Activated T-cell treated with anti-CD3 and anti-CD28 coated beads, Interleukin-2, amount 50 U/mL, for 4 hours (primary cell): ENCODE measurements at regions not wholly inside any gene's neighbourhood (a gene's known extent, or its start where the extent isn't known, plus 50 kb on each side); places are given as distances from the start of the nearest gene placed in this dataset.

Experiments
- ATAC-seq, 2 donors: fragments of 200-7000 bp; cut with Tn5 transposase; one replicate each; pipeline ENCODE4 v1.10.0; 2021
- DNase-seq: peaks from one replicate; pipeline ENCODE4 v3.0.0-alpha.2; 2020
- H3K27me3 Mint-ChIP-seq: one replicate; pipeline ENCODE4 v1.8.0; 2021; ENCODE audit warnings: low read depth, mixed read lengths
- H3K36me3 Mint-ChIP-seq: one replicate; pipeline ENCODE4 v1.8.0; 2022; ENCODE audit warnings: mixed read lengths; ENCODE audit not compliant: insufficient read depth
- H3K4me1 Mint-ChIP-seq: one replicate; pipeline ENCODE4 v1.8.0; 2021; ENCODE audit warnings: low read depth, mixed read lengths
- H3K4me3 Mint-ChIP-seq: one replicate; pipeline ENCODE4 v1.8.0; 2021; ENCODE audit warnings: mild to moderate bottlenecking, moderate library complexity, mixed read lengths
- H3K9me3 Mint-ChIP-seq: one replicate; pipeline ENCODE4 v1.8.0; 2021; ENCODE audit warnings: mixed read lengths

DNA sequence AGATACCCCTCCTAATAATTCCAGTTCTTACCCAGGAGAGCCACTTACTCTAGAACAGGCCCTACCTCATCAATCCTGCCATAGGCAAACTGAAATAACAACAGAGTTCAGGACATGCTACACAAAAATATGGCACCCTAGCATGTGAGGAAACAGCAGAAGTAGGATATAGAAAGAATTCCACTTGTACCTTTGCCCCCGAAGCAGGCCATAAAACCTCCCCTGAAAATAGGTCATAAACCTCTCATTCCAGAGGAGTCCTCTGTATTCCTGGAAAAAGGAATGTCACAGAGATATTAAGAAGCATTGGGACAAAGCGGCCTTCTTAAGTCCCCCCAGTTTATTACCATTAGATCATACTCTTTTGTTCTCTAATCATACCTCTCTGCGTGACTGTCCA is 504.3 kb upstream of the MARCKS start:
- ATAC-seq (no peak), DNase-seq (no peak)
- Mint-ChIP-seq H3K9me3 (no peaks in the 10 kb centered on the region), H3K4me3 (no peak overlapping the region), H3K36me3 (no peaks in the 10 kb centered on the region), H3K4me1 (no peaks in the 10 kb centered on the region), H3K27me3 (no peaks in the 10 kb centered on the region)

DNA sequence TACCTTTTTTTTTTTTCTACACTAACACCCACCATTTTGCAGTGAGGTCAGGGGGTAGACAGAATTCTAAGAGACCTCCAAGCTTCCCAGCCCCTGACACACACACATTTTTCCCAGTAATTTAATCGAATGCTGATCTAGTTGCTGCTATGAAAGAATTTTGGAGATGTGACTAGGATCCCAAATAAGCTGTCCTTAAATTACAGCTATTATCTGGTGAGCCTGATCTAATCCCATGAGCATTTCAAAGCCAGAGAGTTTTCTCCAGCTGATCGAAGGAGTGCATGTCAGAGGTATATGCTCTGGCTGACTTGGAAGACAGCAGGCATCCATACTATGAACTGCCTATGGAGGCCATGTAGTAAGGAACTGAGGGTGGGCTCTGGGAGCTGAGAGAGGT is 503.8 kb upstream of the MARCKS start:
- H3K27me3 Mint-ChIP-seq = no peaks in the 10 kb centered on the region
- H3K4me3 Mint-ChIP-seq = no peak overlapping the region
- no peaks in the 10 kb centered on the region for H3K4me1 Mint-ChIP-seq
- DNase-seq (no peak), ATAC-seq (no peak)
- H3K9me3 Mint-ChIP-seq = no peaks in the 10 kb centered on the region
- no peaks in the 10 kb centered on the region for H3K36me3 Mint-ChIP-seq

DNA sequence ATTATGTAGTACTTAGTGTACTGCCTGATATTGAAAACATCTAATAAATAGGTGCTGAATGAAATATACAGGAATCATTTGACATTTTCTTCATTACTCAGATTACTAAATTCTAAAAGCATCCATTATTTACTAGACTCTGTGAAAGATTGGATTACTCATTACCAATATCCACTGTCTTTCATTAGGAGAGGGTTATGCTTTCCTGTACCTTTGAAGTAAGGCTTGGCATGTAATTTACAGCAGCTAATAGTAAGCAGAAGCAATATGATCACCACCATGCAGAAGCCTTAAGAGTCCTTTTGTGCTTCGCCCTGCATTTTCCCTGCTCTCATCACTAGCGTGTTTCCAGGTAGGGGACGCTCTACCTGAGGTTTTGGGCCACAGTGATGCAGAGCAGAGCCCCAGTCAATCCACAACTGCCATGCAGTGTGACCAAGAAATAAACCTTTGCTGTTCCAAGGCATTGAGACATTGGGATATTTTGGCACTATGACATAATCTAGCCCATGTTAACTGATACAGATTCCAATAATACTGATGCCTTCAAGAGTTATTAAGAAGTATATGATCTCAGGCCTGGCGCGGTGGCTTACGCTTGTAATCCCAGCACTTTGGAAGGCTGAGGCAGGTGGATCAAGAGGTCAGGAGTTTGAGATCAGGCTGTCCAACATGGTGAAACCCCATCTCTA is 502.8 kb upstream of the MARCKS start:
- no peak for ATAC-seq

DNA sequence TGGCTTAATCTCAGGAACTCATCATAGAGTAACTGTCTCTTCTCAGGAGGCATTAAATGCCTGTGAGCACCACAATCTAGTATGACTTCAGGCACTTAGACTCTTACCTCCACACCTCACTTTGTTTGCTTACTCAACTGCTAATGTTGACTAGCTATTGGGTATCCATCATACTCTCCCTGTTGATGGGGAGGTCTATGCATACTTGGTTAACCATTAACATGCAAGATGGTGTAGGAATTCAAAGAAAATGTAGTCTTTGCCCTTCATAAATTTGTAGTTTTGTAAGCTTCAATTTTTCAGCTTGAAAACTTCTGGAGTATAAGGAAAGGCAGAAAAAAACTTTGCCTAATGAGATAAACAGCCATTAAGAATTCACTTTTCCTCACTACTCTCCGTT is 501.0 kb upstream of the MARCKS start:
- Mint-ChIP-seq H3K4me3 (no peak overlapping the region), H3K9me3 (no peaks in the 10 kb centered on the region), H3K4me1 (no peaks in the 10 kb centered on the region), H3K36me3 (no peaks in the 10 kb centered on the region), H3K27me3 (no peaks in the 10 kb centered on the region)
- ATAC-seq (no peak), DNase-seq (no peak)

More for the DNA sequence above, 502.8 kb upstream of the MARCKS start:
- Mint-ChIP-seq H3K27me3 (no peaks in the 10 kb centered on the region), H3K36me3 (no peaks in the 10 kb centered on the region), H3K4me1 (no peaks in the 10 kb centered on the region), H3K9me3 (no peaks in the 10 kb centered on the region), H3K4me3 (no peak overlapping the region)
- DNase-seq = no peak

DNA sequence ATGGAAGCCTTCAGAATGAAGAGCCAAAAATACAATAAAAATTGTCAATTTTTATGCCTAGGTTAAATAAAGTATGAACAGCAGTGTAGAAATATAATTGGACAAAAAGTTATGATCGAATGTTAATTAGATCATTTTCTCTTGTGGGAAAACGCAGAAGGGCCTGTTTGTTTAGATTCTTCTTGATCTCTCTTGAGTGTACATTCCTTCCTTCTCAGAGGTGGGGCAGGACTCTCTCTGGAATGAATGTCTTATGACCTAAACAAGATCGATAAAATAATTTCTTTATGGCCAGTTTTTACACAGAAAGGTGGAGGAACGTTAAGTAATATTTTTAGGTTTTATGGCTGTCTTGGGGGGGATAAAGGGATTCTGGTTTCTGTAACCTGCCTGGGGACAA is 500.1 kb upstream of the MARCKS start:
- ATAC-seq = no peak
- Mint-ChIP-seq H3K27me3 (no peaks in the 10 kb centered on the region), H3K36me3 (no peaks in the 10 kb centered on the region), H3K4me1 (no peaks in the 10 kb centered on the region), H3K4me3 (no peak overlapping the region), H3K9me3 (no peaks in the 10 kb centered on the region)
- no peak for DNase-seq

DNA sequence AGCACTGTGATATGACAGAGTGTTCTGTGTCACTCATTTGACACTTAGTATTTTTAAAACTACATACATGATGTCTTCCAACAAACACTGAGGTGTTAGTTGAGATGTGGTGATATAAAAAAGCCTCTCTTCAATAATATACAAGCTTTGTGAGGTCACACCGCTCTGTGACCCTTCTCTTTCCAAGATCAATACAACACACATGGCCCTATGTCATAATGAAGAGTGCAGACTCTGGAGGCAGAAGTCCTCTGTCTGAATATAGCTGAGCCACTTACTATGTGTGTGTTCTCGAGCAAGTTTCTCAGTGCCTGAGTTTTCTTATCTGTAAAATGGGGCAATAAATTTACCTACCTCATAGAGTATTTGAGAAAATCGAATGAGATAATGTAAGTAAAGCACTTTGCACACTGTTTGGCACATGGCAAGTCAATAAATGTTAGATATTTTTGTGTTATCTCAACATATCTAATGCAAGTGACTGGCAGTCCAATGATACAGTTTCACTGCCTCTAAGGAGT is 499.0 kb upstream of the MARCKS start:
- Mint-ChIP-seq H3K36me3 (no peaks in the 10 kb centered on the region), H3K27me3 (no peaks in the 10 kb centered on the region), H3K4me3 (no peak overlapping the region), H3K4me1 (no peaks in the 10 kb centered on the region), H3K9me3 (no peaks in the 10 kb centered on the region)
- DNase-seq = no peak
- ATAC-seq = no peak

DNA sequence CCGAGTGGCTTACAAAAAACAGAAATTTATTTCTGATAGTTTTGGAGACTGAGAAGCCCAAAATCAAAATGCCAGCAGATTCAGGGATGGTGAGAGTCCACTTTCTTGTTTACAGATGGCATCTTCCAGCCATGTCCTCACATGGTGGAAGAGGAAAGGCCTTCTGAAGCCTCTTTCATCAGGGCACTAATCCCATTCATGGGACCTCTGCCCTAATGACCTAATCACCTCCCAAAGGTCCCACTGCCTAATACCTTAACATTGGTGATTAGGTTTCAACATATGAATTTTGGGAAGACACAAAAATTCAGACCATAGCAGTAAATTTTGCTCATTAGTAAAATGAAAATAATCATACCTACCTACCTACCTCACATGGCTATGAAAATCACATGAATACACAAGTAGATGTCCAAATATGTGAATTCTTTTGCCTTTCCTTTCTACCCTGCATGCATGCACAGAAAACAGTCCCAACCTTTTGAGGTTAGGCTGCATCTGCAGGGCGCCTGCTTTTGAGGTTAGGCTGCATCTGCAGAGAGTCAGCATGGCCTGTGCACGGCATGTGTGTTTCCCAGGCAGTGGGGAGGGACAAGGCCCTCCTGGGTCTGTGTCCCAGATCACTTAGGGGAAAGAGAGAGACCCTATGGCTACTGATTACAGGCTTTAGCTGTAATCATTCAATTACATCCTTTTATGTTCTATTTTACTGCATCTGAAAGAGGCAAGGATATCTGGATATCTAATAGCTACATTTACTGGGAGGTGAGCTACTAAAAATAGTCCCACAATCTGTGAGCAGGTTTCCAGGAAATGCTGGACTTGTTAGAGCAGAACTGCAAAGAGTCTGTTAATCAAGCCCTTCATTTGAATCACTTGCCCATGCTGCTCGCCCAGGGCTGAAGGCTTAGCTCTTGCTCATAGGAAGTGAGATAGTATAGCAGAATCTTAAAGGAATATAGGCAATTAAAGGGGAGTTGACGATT is 497.7 kb upstream of the MARCKS start:
- no peaks in the 10 kb centered on the region for H3K27me3 Mint-ChIP-seq
- H3K4me3 Mint-ChIP-seq = no peak overlapping the region
- no peaks in the 10 kb centered on the region for H3K9me3 Mint-ChIP-seq
- no peak for ATAC-seq
- no peak for DNase-seq
- no peaks in the 10 kb centered on the region for H3K36me3 Mint-ChIP-seq
- H3K4me1 Mint-ChIP-seq = no peaks in the 10 kb centered on the region

DNA sequence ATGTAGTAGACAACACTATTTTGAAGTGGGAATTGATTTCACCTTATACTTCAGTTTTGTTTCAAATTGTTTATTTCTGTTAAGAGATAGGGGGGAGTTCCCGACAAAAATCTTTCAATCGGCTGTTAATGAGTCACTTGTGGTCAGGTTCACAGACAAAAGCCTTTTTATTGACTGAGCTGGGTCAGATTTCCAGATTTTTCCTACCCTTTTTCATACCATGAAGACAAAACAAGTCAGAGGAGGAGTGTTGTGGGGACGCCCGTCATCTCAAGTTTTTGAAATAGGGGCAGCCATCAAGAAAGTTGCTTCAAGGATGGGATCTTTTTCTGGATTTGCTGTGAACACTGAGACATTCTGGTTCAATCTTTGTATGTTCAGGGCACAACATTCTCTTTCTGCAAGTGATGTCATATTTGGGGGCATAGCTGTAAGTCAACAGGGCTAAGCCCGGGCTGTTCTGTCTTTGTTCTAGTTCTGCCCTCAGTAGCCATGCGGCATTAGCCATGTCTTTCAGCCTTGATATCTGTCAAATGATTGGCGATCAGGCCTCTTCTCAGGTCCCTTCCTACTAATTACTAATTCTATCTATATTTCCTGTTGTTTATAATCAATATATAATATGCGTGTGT is 496.0 kb upstream of the MARCKS start:
- no peaks in the 10 kb centered on the region for H3K27me3 Mint-ChIP-seq
- H3K4me3 Mint-ChIP-seq = no peak overlapping the region
- H3K4me1 Mint-ChIP-seq = no peaks in the 10 kb centered on the region
- ATAC-seq (no peak), DNase-seq (no peak)
- H3K9me3 Mint-ChIP-seq = no peaks in the 10 kb centered on the region
- no peaks in the 10 kb centered on the region for H3K36me3 Mint-ChIP-seq

DNA sequence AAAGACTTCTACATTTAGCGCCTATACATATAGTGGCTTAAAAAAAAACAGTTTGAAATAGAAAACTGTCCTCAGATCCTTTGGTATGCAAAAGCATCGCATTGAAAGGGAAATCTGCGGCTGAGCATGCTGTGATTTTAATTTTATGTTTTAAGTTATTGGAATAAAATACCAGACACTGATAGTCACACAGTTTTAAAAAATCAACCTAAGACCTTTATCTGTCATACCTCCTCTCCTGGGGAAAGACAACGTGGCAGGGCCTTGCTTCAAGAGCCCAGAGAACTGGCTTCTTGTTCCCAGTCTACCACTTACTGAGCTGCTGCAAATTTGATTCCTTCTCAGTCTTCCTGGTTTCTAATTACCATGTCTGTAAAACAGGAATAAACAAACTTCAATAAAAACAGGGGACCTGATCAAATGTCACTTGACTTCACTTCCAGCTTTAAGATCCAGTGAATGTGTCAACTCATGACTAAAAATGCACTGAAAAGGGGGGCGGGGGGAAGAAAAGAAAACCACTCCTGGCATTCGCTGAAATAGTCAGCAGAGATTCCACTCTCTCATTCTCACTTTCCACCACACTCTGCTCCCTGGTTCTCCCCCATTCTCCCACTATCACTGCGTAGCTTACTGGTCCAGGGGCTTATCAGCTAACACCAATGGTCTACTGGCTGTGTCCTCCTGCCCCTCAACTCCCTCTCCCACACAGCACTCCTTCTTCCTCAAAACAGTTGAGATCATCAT is 494.7 kb upstream of the MARCKS start:
- Mint-ChIP-seq H3K27me3 (no peaks in the 10 kb centered on the region), H3K9me3 (no peaks in the 10 kb centered on the region), H3K4me1 (no peaks in the 10 kb centered on the region), H3K4me3 (no peak overlapping the region), H3K36me3 (no peaks in the 10 kb centered on the region)
- DNase-seq = no peak
- ATAC-seq = no peak

DNA sequence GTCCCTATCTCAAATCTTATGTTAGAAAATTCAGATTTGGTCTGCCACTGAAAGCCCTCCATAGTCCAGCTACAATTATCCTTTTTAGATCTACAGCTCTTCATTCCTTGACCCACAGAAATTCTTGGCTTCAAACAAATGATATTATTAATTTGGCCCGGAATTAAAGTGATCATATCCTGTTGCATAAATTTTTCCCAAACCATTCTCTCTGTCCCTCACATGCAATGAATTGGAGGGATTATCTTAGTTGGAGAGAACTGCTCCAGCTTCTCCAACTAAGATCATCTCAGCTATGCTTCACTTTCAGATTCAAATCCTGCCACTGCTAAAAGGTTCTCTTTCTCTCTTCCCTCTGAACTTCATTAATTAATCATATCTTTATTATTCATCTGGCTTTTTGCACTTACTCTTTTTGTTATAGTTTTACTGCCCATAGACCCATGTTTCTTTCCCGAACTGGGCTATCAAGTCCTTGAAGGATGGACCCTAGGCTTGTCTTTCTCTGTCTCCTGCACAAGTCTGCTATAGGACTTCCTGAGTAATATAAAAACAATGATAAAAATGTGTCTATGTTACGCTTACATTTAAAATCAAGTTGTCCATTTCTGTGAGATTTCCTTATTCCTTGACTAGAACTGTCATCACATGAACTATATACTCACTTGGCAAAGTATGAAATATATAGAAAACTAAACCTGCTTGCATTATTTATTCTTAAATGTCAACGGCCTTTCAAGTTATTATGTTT is 493.9 kb upstream of the MARCKS start:
- no peak for ATAC-seq
- Mint-ChIP-seq H3K4me3 (no peak overlapping the region), H3K4me1 (no peaks in the 10 kb centered on the region), H3K36me3 (no peaks in the 10 kb centered on the region), H3K27me3 (no peaks in the 10 kb centered on the region), H3K9me3 (no peaks in the 10 kb centered on the region)
- DNase-seq = no peak

DNA sequence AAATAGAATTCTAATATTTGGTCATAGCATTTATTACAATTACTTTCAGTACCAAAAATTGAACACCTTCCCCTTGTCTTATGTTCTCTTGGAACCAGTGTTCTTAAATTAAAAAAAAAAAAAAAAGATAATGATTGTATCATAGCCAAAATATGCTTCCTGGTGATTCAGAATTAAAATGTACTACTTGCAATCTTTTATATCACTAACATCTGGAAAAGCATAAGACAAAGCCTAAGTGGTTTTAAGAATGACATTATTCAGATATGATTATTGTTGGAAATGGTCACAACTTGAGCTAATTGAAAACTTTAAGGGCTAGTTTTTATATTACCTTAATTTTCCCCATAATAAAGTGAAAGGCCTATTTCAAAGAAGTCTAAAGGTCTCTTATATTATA is 493.3 kb upstream of the MARCKS start:
- ATAC-seq (no peak), DNase-seq (no peak)
- Mint-ChIP-seq H3K36me3 (no peaks in the 10 kb centered on the region), H3K27me3 (no peaks in the 10 kb centered on the region), H3K9me3 (no peaks in the 10 kb centered on the region), H3K4me1 (no peaks in the 10 kb centered on the region), H3K4me3 (no peak overlapping the region)

DNA sequence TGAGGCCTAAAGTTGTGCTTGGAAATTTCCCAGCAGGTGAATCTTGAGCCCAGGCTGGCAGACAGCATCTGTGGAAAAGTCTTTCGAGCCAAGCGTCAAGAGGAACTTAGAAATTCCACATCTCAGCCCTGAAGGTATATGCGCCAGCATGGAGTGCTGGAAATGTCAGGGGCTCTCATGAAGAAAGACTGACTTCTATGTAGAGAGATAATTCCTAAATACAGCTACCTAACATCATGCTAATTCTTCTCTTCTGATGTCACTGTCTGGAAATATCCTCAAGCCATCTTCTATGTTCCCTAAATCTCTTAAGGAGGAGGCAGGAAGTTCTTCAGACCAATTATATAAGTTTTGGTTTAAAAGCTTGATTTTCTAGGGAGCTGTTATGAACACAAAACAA is 492.4 kb upstream of the MARCKS start:
- Mint-ChIP-seq H3K36me3 (no peaks in the 10 kb centered on the region), H3K4me3 (no peak overlapping the region), H3K27me3 (no peaks in the 10 kb centered on the region), H3K4me1 (no peaks in the 10 kb centered on the region), H3K9me3 (no peaks in the 10 kb centered on the region)
- DNase-seq (no peak), ATAC-seq (no peak)

DNA sequence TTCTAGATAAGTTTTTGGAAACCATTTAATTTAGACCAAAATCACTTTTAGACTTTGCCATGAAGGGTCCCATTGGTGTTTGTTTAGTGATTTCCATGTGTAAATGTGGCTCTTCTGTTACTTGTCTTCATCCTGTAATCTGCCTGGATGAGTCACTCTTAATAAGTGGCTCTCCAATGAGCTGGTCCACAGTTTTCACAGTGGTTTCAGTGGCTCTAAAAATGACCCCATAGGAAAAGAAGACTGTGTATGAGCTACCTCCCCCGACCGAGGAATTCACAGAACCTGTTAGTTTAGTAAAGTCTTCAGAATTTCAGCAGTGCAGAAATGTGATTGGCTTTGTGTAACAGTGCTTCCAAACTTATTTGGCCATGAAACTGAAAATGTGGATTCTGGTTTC is 492.0 kb upstream of the MARCKS start:
- Mint-ChIP-seq H3K4me1 (no peaks in the 10 kb centered on the region), H3K4me3 (no peak overlapping the region), H3K27me3 (no peaks in the 10 kb centered on the region), H3K9me3 (no peaks in the 10 kb centered on the region), H3K36me3 (no peaks in the 10 kb centered on the region)
- ATAC-seq (no peak), DNase-seq (no peak)
